K562 (cell line): ENCODE measurements at regions not wholly inside any gene's neighbourhood (a gene's known extent, or its start where the extent isn't known, plus 50 kb on each side); places are given as distances from the start of the nearest gene placed in this dataset.

Source experiments
- BCLAF1 ChIP-seq, 2 experiments: fragments of 450-650 bp in 1 of 2; IDR thresholded peaks; 2 replicates each; pipeline ENCODE4 v1.6.1; 2011 to 2017; ENCODE audit warnings: low read depth in 2 of 2, antibody characterized with exemption in 1 of 2, borderline replicate concordance in 1 of 2, low read length in 1 of 2, mild to moderate bottlenecking in 1 of 2, mixed read lengths in 1 of 2; ENCODE audit not compliant: control insufficient read depth in 1 of 2
- CHD7 ChIP-seq: fragments of 200-600 bp; sonication (generic); IDR thresholded peaks from one replicate; pipeline ENCODE4 v1.6.1; 2012; ENCODE audit warnings: mild to moderate bottlenecking, low read depth, low read length, inconsistent platforms
- ERF ChIP-seq: fragments of 450-650 bp; formaldehyde crosslinking; IDR thresholded peaks from 2 replicates; pipeline ENCODE4 v1.4.0; 2020; ENCODE audit warnings: mild to moderate bottlenecking, mixed read lengths
- MED1 ChIP-seq: sonication (generic); formaldehyde crosslinking; IDR thresholded peaks from 2 replicates; pipeline ENCODE4 v1.8.1; 2023; ENCODE audit warnings: missing genetic modification reagents, borderline replicate concordance
- RBM17 ChIP-seq: fragments of 200-400 bp; formaldehyde crosslinking; IDR thresholded peaks from 2 replicates; pipeline ENCODE4 v1.6.1; 2017; ENCODE audit warnings: low read depth, mild to moderate bottlenecking, low read length, borderline replicate concordance
- UBTF ChIP-seq, 2 experiments: IDR thresholded peaks; 2 replicates each; pipeline ENCODE4 v1.6.1; 2012; ENCODE audit warnings: improper control_type of control experiment in 2 of 2, low read depth in 2 of 2, low read length in 2 of 2, borderline replicate concordance in 1 of 2
- ZNF133 ChIP-seq: fragments of 250-450 bp; sonication (Bioruptor Pico); IDR thresholded peaks from 2 replicates; pipeline ENCODE4 v1.4.0; 2020; ENCODE audit warnings: mild to moderate bottlenecking
- ZNF76 ChIP-seq: fragments of 250-450 bp; sonication (Bioruptor Pico); IDR thresholded peaks from 2 replicates; pipeline ENCODE4 v1.4.0; 2020; ENCODE audit warnings: mild to moderate bottlenecking, moderate library complexity, borderline replicate concordance

GRCh38 chr4:19829101-19829500 lies 422.6 kb upstream of the SLIT2 start (continued):
- TF ChIP-seq BCLAF1 (IDR thresholded peaks at IDR 0.05; ENCODE audit: borderline replicate concordance in 1 of 2, control insufficient read depth in 1 of 2, low read depth in 2 of 2, low read length in 1 of 2): no peak
- no peak for TF ChIP-seq CHD7
- no peak for TF ChIP-seq UBTF (IDR thresholded peaks at IDR 0.05; ENCODE audit: borderline replicate concordance in 1 of 2, low read depth in 2 of 2, low read length in 2 of 2)
- TF ChIP-seq ERF (CRISPR knock-in tag): no peak
- TF ChIP-seq ZNF133 (CRISPR knock-in tag): no peak
- no peak for TF ChIP-seq RBM17
- TF ChIP-seq MED1 (CRISPR knock-in tag): no peak
- TF ChIP-seq ZNF76 (CRISPR knock-in tag): no peak
